WERI-Rb-1 (cell line): ENCODE measurements at regions not wholly inside any gene's neighbourhood (a gene's known extent, or its start where the extent isn't known, plus 50 kb on each side); places are given as distances from the start of the nearest gene placed in this dataset.
"Not testable (repeated sequence)": the region's sequence is repeated elsewhere in the genome, so short reads cannot be mapped to it uniquely, and the experiment has no call there.

Experiments used
- DNase-seq: peaks from one replicate; pipeline ENCODE4 v3.0.0-alpha.2; 2020
- H3K27ac ChIP-seq: fragments of 250-450 bp; sonication (Bioruptor Pico); 2 replicates; pipeline ENCODE4 v1.5.1; 2020; ENCODE audit warnings: mild to moderate bottlenecking, moderate library complexity
- H3K27me3 ChIP-seq: fragments of 250-450 bp; sonication (Bioruptor Pico); 2 replicates; pipeline ENCODE4 v1.5.1; 2021; ENCODE audit warnings: mild to moderate bottlenecking, low read depth, moderate library complexity; ENCODE audit not compliant: insufficient read depth, severe bottlenecking
- H3K36me3 ChIP-seq: fragments of 250-450 bp; sonication (Bioruptor Pico); 2 replicates; pipeline ENCODE4 v1.5.1; 2020; ENCODE audit warnings: mild to moderate bottlenecking, moderate library complexity
- H3K4me3 ChIP-seq: 2 replicates; pipeline ENCODE4 v1.5.1; 2011; ENCODE audit warnings: low read depth, mild to moderate bottlenecking, control low read depth, low read length
- H3K9me3 ChIP-seq: fragments of 250-450 bp; sonication (Bioruptor Pico); 2 replicates; pipeline ENCODE4 v1.5.1; 2021; ENCODE audit warnings: mild to moderate bottlenecking, moderate library complexity; ENCODE audit not compliant: severe bottlenecking
- CTCF ChIP-seq: IDR thresholded peaks from 2 replicates; pipeline ENCODE4 v1.5.1; 2011; ENCODE audit warnings: low read depth, mild to moderate bottlenecking, control low read depth, inconsistent platforms, low read length

GRCh38 chr12:19675361-19675760, 236.1 kb downstream of the AEBP2 start:
- DNase-seq = no peak
- no peak for TF ChIP-seq CTCF
- no peaks in the 10 kb centered on the region for H3K9me3 ChIP-seq
- H3K4me3 ChIP-seq = no peak overlapping the region
- no peak overlapping the region for H3K27ac ChIP-seq
- no peaks in the 10 kb centered on the region for H3K27me3 ChIP-seq
- no peaks in the 10 kb centered on the region for H3K36me3 ChIP-seq

GRCh38 chr12:19678501-19678900, 239.2 kb downstream of the AEBP2 start:
- DNase-seq, H3K9me3 ChIP-seq, H3K27me3 ChIP-seq, H3K4me3 ChIP-seq, H3K36me3 ChIP-seq, H3K27ac ChIP-seq: not testable (repeated sequence)

- H3K4me3 ChIP-seq = no peak overlapping the region
- H3K36me3 ChIP-seq = no peaks in the 10 kb centered on the region
- no peak for DNase-seq
- H3K9me3 ChIP-seq = no peaks in the 10 kb centered on the region
- TF ChIP-seq CTCF = no peak
- no peak overlapping the region for H3K27ac ChIP-seq
- H3K27me3 ChIP-seq = no peaks in the 10 kb centered on the region
These were observed 241.7 kb downstream of the AEBP2 start for GRCh38 chr12:19681007-19681406.

- DNase-seq = no peak
- Histone ChIP-seq H3K27me3 (no peaks in the 10 kb centered on the region), H3K27ac (no peak overlapping the region), H3K36me3 (no peaks in the 10 kb centered on the region), H3K4me3 (no peak overlapping the region), H3K9me3 (no peaks in the 10 kb centered on the region)
- no peak for TF ChIP-seq CTCF
These were observed 244.1 kb downstream of the AEBP2 start for GRCh38 chr12:19683178-19683927.

GRCh38 chr12:19687371-19687770, 248.1 kb downstream of the AEBP2 start:
- no peak overlapping the region for H3K27ac ChIP-seq
- no peak for DNase-seq
- no peaks in the 10 kb centered on the region for H3K9me3 ChIP-seq
- H3K4me3 ChIP-seq = no peak overlapping the region
- no peaks in the 10 kb centered on the region for H3K27me3 ChIP-seq
- no peak for TF ChIP-seq CTCF
- H3K36me3 ChIP-seq = no peaks in the 10 kb centered on the region

- no peak overlapping the region for H3K27ac ChIP-seq
- TF ChIP-seq CTCF = no peak
- DNase-seq = no peak
These were observed 249.2 kb downstream of the AEBP2 start for GRCh38 chr12:19688532-19688931.

More at GRCh38 chr12:19688532-19688931, 249.2 kb downstream of the AEBP2 start:
- Histone ChIP-seq H3K9me3 (no peaks in the 10 kb centered on the region), H3K36me3 (no peaks in the 10 kb centered on the region), H3K4me3 (no peak overlapping the region), H3K27me3 (no peaks in the 10 kb centered on the region)
